SK-N-SH (cell line): ENCODE measurements at regions not wholly inside any gene's neighbourhood (a gene's known extent, or its start where the extent isn't known, plus 50 kb on each side); places are given as distances from the start of the nearest gene placed in this dataset.

Source experiments
- CTCF ChIA-PET: fragments of 300-600, 350-600 bp; formaldehyde crosslinking; extraction: SDS; loops from one replicate; lab custom pipeline; 2021; lab: Yijun Ruan, JAX
- POLR2A ChIA-PET: fragments of 350-600 bp; sonication (Branson Sonifier 250); formaldehyde crosslinking; extraction: SDS; loops from one replicate; lab custom pipeline; 2020; ENCODE audit warnings: antibody characterized with exemption, inconsistent platforms; lab: Yijun Ruan, JAX
- DNase-seq: peaks from one replicate; pipeline ENCODE4 v3.0.0; 2012
- H2AFZ ChIP-seq: fragments of 200-600 bp; sonication (generic); 2 replicates; pipeline ENCODE4 v1.8.1; 2016; ENCODE audit warnings: antibody characterized with exemption, mild to moderate bottlenecking, low read depth
- H3F3A ChIP-seq: fragments of 200-600 bp; sonication (generic); replicated peaks from 2 replicates; pipeline ENCODE3; 2016; ENCODE audit warnings: antibody characterized with exemption, mild to moderate bottlenecking; ENCODE audit not compliant: insufficient read depth
- H3K27ac ChIP-seq, 2 experiments: fragments of 200-500 bp in 1 of 2; fragments of 200-600 bp in 1 of 2; sonication (Bioruptor generic) in 1 of 2; sonication (generic), shearing (Covaris generic) in 1 of 2; 2 replicates each; pipeline versions ENCODE4 v1.5.1 to v1.6.1; 2014 to 2016; ENCODE audit warnings: low read depth in 2 of 2, inconsistent platforms in 1 of 2, low read length in 1 of 2, mild to moderate bottlenecking in 1 of 2, mixed read lengths in 1 of 2
- H3K27me3 ChIP-seq: fragments of 200-600 bp; sonication (generic), shearing (Covaris generic); 2 replicates; pipeline ENCODE4 v1.6.1; 2016; ENCODE audit warnings: mixed run types; ENCODE audit not compliant: insufficient read depth
- H3K36me3 ChIP-seq, 2 experiments: fragments of 200-500 bp in 1 of 2; fragments of 200-600 bp in 1 of 2; sonication (Bioruptor generic) in 1 of 2; sonication (generic) in 1 of 2; replicated peaks in 1 of 2; 2 replicates each; pipeline versions ENCODE3 to v1.5.1; 2014 to 2016; ENCODE audit warnings: low read length in 1 of 2, mild to moderate bottlenecking in 1 of 2; ENCODE audit not compliant: insufficient read depth in 2 of 2, control insufficient read depth in 1 of 2
- H3K4me1 ChIP-seq, 2 experiments: fragments of 200-500 bp in 1 of 2; fragments of 200-600 bp in 1 of 2; sonication (Bioruptor generic) in 1 of 2; sonication (generic), shearing (Covaris generic) in 1 of 2; 2 replicates each; pipeline versions ENCODE4 v1.5.1 to v1.6.1; 2014 to 2016; ENCODE audit warnings: low read depth in 1 of 2, low read length in 1 of 2, mixed run types in 1 of 2; ENCODE audit not compliant: insufficient read depth in 2 of 2, control insufficient read depth in 1 of 2
- H3K4me2 ChIP-seq: fragments of 200-600 bp; sonication (generic), shearing (Covaris generic); 2 replicates; pipeline ENCODE4 v1.6.1; 2017; ENCODE audit warnings: mixed run types
- H3K4me3 ChIP-seq, 2 experiments: fragments of 200-500 bp in 1 of 2; fragments of 200-600 bp in 1 of 2; sonication (Bioruptor generic) in 1 of 2; sonication (generic), shearing (Covaris generic) in 1 of 2; 2 replicates each; pipeline versions ENCODE4 v1.5.1 to v1.8.1; 2014 to 2016; ENCODE audit warnings: low read depth in 2 of 2, inconsistent platforms in 1 of 2, low read length in 1 of 2, mild to moderate bottlenecking in 1 of 2, mixed read lengths in 1 of 2, moderate library complexity in 1 of 2
- H3K79me2 ChIP-seq: fragments of 200-600 bp; sonication (generic); 2 replicates; pipeline ENCODE4 v1.8.1; 2017; ENCODE audit warnings: mild to moderate bottlenecking; ENCODE audit not compliant: insufficient read depth
- H3K9ac ChIP-seq: fragments of 200-600 bp; sonication (generic); 2 replicates; pipeline ENCODE4 v1.6.1; 2017; ENCODE audit warnings: mixed run types
- H3K9me2 ChIP-seq: fragments of 200-600 bp; sonication (generic); 2 replicates; pipeline ENCODE4 v1.6.1; 2017; ENCODE audit warnings: mixed run types
- H3K9me3 ChIP-seq: fragments of 200-600 bp; sonication (generic); 2 replicates; pipeline ENCODE4 v1.6.1; 2017; ENCODE audit warnings: mixed run types, mild to moderate bottlenecking, moderate library complexity
- H4K20me1 ChIP-seq: fragments of 200-600 bp; sonication (generic); 2 replicates; pipeline ENCODE4 v1.6.1; 2017; ENCODE audit warnings: mild to moderate bottlenecking, mixed run types; ENCODE audit not compliant: insufficient read depth
- ELF1 ChIP-seq: IDR thresholded peaks from 2 replicates; pipeline ENCODE4 v1.4.0; 2012
- EP300 ChIP-seq, 2 experiments: IDR thresholded peaks; 2 replicates each; pipeline versions ENCODE4 v1.4.0 to v1.6.1; 2012; ENCODE audit warnings: borderline replicate concordance in 1 of 2, low read depth in 1 of 2, low read length in 1 of 2
- FOSL2 ChIP-seq: IDR thresholded peaks from 2 replicates; pipeline ENCODE4 v1.4.0; 2012; ENCODE audit warnings: low read depth, mild to moderate bottlenecking, moderate library complexity, borderline replicate concordance
- FOXM1 ChIP-seq: IDR thresholded peaks from 2 replicates; pipeline ENCODE4 v1.4.0; 2012; ENCODE audit warnings: low read depth, mild to moderate bottlenecking
- IRF3 ChIP-seq: fragments of 150-350 bp; IDR thresholded peaks from 2 replicates; pipeline ENCODE4 v1.6.1; 2016; ENCODE audit warnings: mild to moderate bottlenecking, low read depth, low read length
- MXI1 ChIP-seq: IDR thresholded peaks from 2 replicates; pipeline ENCODE4 v1.6.1; 2012; ENCODE audit warnings: mild to moderate bottlenecking, low read depth, low read length, improper control_type of control experiment
- POLR2AphosphoS5 ChIP-seq: IDR thresholded peaks from 2 replicates; pipeline ENCODE4 v1.6.1; 2012; ENCODE audit warnings: low read depth, low read length
- RAD21 ChIP-seq: IDR thresholded peaks from 2 replicates; pipeline ENCODE4 v1.6.1; 2012; ENCODE audit warnings: mild to moderate bottlenecking, low read length
- USF1 ChIP-seq: IDR thresholded peaks from 2 replicates; pipeline ENCODE4 v1.4.0; 2012; ENCODE audit warnings: low read depth, borderline replicate concordance
- YY1 ChIP-seq: IDR thresholded peaks from 2 replicates; pipeline ENCODE4 v1.4.0; 2012; ENCODE audit warnings: low read depth, mild to moderate bottlenecking
- WGBS: methylation state at CpG from one replicate; pipeline ENCODE4 v1.1.6; 2017; ENCODE audit warnings: low lambda C conversion rate; 5-methylcytosine and 5-hydroxymethylcytosine counted together

GRCh38 chr10:30719832-30720231, 90.3 kb upstream of the LYZL2 start:
- no peaks in the 10 kb centered on the region; the same call in 1 of the 2 replicates for H3K27me3 ChIP-seq
- no peaks in the 10 kb centered on the region for H3K9me3 ChIP-seq
- peak overlapping the region in 1 of 2 experiments; percentile 34; a peak in 1 of 4 replicates for H3K27ac ChIP-seq
- H4K20me1 ChIP-seq: no peaks in the 10 kb centered on the region
- no peak overlapping the region for H2AFZ ChIP-seq
- 62% methylated on average over 9 of the region's 9 CpGs for WGBS
- TF ChIP-seq YY1 (no peak), EP300 (IDR thresholded peaks at IDR 0.05; ENCODE audit: borderline replicate concordance in 1 of 2, low read depth in 1 of 2, low read length in 1 of 2) (peak in 1 of 2 experiments; percentile 27; a peak in 1 of 4 replicates), IRF3 (no peak), MXI1 (no peak), ELF1 (no peak), POLR2AphosphoS5 (no peak), RAD21 (no peak), USF1 (no peak)
- no peaks in the 10 kb centered on the region for H3K9me2 ChIP-seq
- H3K4me1 ChIP-seq: peaks cover 0 to 7% of the 10 kb centered on the region in 2 experiments; a peak in 1 of 4 replicates
- H3K4me3 ChIP-seq: no peak overlapping the region
- H3K9ac ChIP-seq: no peak overlapping the region
- CTCF ChIA-PET: interaction anchor here (0.9 to 3.1 kb wide), 4 partner anchors 11 to 49 kb away, joined by 3 to 9 read pairs (median 6); no protein-coding TSS in a partner anchor
- H3F3A ChIP-seq: no peaks in the 10 kb centered on the region
- POLR2A ChIA-PET: no interaction called here
- peak; percentile 62 for DNase-seq
- H3K4me2 ChIP-seq: no peak overlapping the region
- H3K36me3 ChIP-seq: no peaks in the 10 kb centered on the region
- H3K79me2 ChIP-seq: no peaks in the 10 kb centered on the region

GRCh38 chr10:30709700-30710358, 80.3 kb upstream of the LYZL2 start:
- H3K9me3 ChIP-seq: peaks cover 7% of the 10 kb centered on the region; the same call in 1 of the 2 replicates
- TF ChIP-seq FOXM1: no peak
- TF ChIP-seq FOSL2: no peak
- no peak for TF ChIP-seq EP300 (IDR thresholded peaks at IDR 0.05; ENCODE audit: borderline replicate concordance in 1 of 2, low read depth in 1 of 2, low read length in 1 of 2)
- H3K27ac ChIP-seq: no peak overlapping the region
- H3K4me2 ChIP-seq: no peak overlapping the region
- no peaks in the 10 kb centered on the region for H3K27me3 ChIP-seq
- H3K4me1 ChIP-seq: peaks cover 0 to 9% of the 10 kb centered on the region in 2 experiments; a peak in 1 of 4 replicates
- no peak for DNase-seq
- no peak overlapping the region for H2AFZ ChIP-seq
- 53% methylated on average over 6 of the region's 6 CpGs for WGBS
- no peaks in the 10 kb centered on the region for H3K9me2 ChIP-seq
- H3K79me2 ChIP-seq: no peaks in the 10 kb centered on the region
- no peak overlapping the region for H3K4me3 ChIP-seq
- no peak overlapping the region for H3K9ac ChIP-seq
- H3K36me3 ChIP-seq: no peaks in the 10 kb centered on the region
- POLR2A ChIA-PET: no interaction called here
- H4K20me1 ChIP-seq: no peaks in the 10 kb centered on the region
- H3F3A ChIP-seq: no peaks in the 10 kb centered on the region
- CTCF ChIA-PET: interaction anchor here (0.6 to 2.8 kb wide), 3 partner anchors 9 to 1295 kb away, joined by 3 to 9 read pairs (median 3); no protein-coding TSS in a partner anchor
